GM21825 (cell line): ENCODE measurements at regions not wholly inside any gene's neighbourhood (a gene's known extent, or its start where the extent isn't known, plus 50 kb on each side); places are given as distances from the start of the nearest gene placed in this dataset.

ENCODE experiments used
- ATAC-seq: cut with Tn5 transposase; IDR thresholded peaks from one replicate; pipeline ENCODE4 v1.9.1; 2021; ENCODE audit warnings: mild to moderate bottlenecking, moderate library complexity; ENCODE audit not compliant: unreplicated experiment

- no peak for ATAC-seq
Observed at GRCh38 chr11:91822805-91823204, 401.8 kb upstream of the FAT3 start.

- no peak for ATAC-seq
Observed at GRCh38 chr11:91820709-91821108, 403.9 kb upstream of the FAT3 start.

GRCh38 chr11:91819777-91820176 is 404.8 kb upstream of the FAT3 start:
- ATAC-seq: no peak

- no peak for ATAC-seq
Observed at GRCh38 chr11:91819195-91819594, 405.4 kb upstream of the FAT3 start.

DNA sequence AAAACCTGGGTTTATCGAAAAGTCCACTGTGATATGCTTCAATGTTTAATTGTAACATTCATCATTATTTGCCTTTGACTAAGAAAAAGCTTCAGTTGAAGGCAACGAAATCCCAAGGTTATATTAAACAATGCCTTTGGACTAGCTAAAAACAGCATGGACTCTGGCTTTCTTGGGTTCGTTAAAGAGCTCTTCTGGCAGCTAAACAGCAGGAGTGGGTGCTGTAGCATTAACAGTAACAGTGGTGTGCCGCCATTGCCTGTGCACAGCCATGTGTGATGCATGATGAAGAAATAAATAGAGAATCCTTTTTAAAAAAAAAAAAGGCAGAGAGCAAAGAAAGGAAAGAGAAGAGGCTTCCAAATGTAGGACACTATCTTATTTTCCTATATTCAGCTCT is 406.6 kb upstream of the FAT3 start:
- ATAC-seq: no peak

- no peak for ATAC-seq
Observed at GRCh38 chr11:91813263-91813662, 411.4 kb upstream of the FAT3 start.

- ATAC-seq: no peak
Observed at GRCh38 chr11:91810871-91811270, 413.7 kb upstream of the FAT3 start.

- ATAC-seq: no peak
Observed at GRCh38 chr11:91805293-91805692, 419.3 kb upstream of the FAT3 start.

DNA sequence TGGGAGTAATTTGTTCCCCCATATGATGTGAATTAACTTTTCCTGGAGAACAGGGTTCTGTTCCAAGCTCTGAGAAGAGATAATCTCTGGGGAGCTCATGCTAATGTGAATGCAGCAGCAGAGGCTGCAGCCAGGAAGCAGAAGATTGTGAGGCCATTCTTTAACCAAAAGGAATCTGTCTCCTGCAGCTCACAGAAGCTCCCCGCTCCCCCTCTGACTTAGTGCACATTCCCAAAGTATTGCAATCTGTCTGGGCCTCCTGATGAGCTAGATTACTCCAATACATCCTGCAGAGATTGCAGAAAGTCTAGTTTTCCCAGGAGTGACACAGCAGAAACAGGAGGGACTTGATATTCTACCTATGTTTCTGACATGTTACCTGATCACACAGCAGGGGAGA is 420.6 kb upstream of the FAT3 start:
- no peak for ATAC-seq

DNA sequence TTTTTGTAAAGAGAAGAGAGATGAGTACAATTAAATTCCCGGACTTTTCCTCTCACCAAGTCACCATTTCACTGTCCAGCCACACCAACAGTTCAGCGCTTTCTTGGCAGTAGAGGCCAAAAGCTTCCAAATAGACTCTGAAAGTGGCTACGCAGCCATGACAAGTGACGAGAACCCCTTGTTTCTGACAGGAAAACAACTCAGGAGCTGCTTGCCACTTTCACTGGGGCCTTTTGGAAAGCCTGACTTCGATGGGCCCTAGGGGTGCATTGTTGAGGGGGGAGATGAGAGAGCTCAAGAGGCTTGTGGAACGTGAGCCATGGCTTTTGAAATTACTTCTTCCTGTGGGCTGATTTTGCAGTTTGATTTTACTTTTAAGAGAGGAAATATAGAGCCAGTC is 422.1 kb upstream of the FAT3 start:
- no peak for ATAC-seq

- ATAC-seq: no peak
Observed at GRCh38 chr11:91800208-91800914, 424.3 kb upstream of the FAT3 start.

- no peak for ATAC-seq
Observed at GRCh38 chr11:91798240-91798639, 426.4 kb upstream of the FAT3 start.

GRCh38 chr11:91796999-91797398 is 427.6 kb upstream of the FAT3 start:
- no peak for ATAC-seq

- no peak for ATAC-seq
Observed at GRCh38 chr11:91795139-91795887, 429.3 kb upstream of the FAT3 start.

DNA sequence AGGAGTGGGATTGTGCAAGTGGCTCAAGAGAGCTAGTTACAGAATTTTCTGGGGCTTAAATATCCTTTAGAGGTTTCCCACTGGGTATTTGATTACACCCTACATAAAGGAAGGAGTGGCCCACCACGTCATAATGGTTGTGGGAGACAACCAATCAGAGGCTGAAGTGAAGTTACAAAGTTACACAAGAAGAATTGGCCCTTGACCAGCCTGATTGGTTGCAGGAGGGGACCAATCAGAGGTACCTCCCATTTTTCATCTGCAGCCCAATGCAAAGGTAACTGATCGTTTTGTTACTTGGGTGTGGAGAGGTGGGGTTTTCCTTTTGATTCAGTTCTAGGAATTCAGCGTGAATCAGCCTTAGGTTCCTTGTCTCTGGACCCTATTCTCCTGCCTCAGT is 430.5 kb upstream of the FAT3 start:
- ATAC-seq: no peak

GRCh38 chr11:91792779-91793262 is 431.8 kb upstream of the FAT3 start:
- no peak for ATAC-seq

- no peak for ATAC-seq
Observed at GRCh38 chr11:91791171-91791468, 433.5 kb upstream of the FAT3 start.

DNA sequence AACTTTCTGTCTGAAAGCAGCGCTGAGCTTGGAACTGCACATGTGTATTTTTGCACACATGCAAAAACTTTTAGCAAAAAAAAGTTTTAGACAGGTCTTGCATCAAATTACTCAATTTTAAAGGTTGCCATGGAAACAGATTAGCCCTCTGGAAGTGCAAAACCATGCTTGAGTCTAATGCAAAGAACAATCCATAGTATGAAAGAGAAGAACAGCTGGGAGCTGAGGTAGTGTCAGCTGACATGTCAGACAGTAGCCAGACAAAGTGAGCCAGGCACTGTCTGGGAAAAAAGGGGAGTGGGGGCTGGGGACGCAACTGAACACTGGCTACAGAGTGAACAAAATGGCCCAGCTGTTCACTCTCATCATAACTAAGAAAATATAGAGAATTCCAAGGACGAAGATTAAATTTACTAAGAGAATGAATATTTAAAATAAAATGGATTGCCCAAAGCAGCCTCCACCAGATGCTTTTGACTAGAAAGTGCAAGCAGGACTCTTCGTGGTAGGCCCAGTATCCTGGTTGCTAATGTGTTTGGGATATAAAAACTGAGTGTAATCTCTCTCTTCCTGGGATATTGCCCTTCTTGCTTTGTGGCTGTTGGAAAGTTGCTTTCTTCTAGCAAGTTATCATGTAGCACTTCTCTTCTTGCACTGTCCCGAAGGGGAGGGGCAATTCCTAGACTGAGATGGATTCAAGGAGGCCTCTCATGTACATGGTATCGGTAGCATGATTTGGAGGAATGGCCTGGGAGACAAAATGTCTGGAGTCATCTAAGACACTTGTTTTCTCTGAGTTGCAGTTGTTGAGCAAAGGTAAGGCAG is 434.1 kb upstream of the FAT3 start:
- no peak for ATAC-seq

GRCh38 chr11:91788764-91789163 is 435.9 kb upstream of the FAT3 start:
- no peak for ATAC-seq

DNA sequence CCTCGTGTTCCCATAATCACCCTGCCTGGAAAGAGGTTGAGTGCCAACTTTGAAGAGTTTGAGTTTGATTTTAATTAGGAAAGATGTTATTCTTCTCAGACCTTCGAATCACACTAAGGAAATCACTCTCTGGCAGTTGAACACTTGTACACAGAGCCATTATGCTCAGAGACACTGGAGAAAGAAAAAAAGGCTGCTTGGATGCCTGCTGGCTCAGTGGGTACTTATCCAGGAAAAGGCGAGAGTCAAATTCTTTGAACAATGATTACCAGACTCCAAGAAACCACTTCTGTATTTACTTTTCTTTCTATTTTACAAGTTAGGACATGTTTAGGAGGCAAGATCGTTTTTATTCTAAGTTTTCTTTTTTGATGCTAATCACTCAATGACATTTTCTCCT is 438.5 kb upstream of the FAT3 start:
- ATAC-seq: no peak

GRCh38 chr11:91783173-91783572 is 441.4 kb upstream of the FAT3 start:
- no peak for ATAC-seq

DNA sequence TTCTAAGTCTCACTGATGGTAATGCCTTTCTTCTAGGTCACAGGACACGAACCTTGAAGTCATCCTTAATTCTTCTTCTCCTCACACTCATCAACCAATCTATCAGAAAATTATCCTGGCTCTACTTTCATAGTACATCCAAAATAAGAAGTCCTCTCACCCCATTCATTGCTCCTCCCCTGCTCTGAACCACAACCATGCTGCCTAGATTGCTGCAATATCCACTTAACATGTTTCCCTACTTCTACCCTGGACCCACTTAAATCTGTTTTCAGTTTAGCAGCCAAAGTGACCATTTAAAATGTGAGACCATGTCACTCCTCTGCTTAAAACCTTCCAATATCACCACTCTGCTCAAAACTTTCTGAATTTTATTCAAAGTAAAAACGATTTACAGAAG is 445.9 kb upstream of the FAT3 start:
- ATAC-seq: no peak
